Urothelium cell line (cell line): ENCODE measurements at regions not wholly inside any gene's neighbourhood (a gene's known extent, or its start where the extent isn't known, plus 50 kb on each side); places are given as distances from the start of the nearest gene placed in this dataset.
A peak's percentile ranks its signal among the peaks of the same experiment; 100 is the strongest.

Source experiments
- DNase-seq: peaks from one replicate; pipeline ENCODE4 v3.0.0; 2011; ENCODE audit warnings: low spot score, mixed read lengths
- FAIRE-seq: peaks from 2 replicates; lab custom pipeline; 2011; peaks lifted over from hg19 to GRCh38; lab: Jason Lieb, UNC

GRCh38 chr2:81984969-81985637 lies 1680.6 kb upstream of the LRRTM1 start:
- no peak for DNase-seq
- FAIRE-seq: no peak

- FAIRE-seq (no peak), DNase-seq (no peak)
Observed at GRCh38 chr2:81981585-81981984, 1677.0 kb upstream of the LRRTM1 start.

- FAIRE-seq (no peak), DNase-seq (no peak)
Observed at GRCh38 chr2:81979086-81979485, 1674.5 kb upstream of the LRRTM1 start.

- DNase-seq: no peak
- FAIRE-seq: no peak
Observed at GRCh38 chr2:81976998-81977397, 1672.4 kb upstream of the LRRTM1 start.

- no peak for FAIRE-seq
- no peak for DNase-seq
Observed at GRCh38 chr2:81974216-81974615, 1669.7 kb upstream of the LRRTM1 start.

- no peak for FAIRE-seq
Observed at GRCh38 chr2:81942876-81943275, 1638.3 kb upstream of the LRRTM1 start.

GRCh38 chr2:81942136-81942680 lies 1637.7 kb upstream of the LRRTM1 start:
- FAIRE-seq (no peak), DNase-seq (no peak)

More at GRCh38 chr2:81942876-81943275, 1638.3 kb upstream of the LRRTM1 start:
- no peak for DNase-seq

- FAIRE-seq (peak; percentile 32), DNase-seq (no peak)
Observed at GRCh38 chr2:81940266-81940955, 1635.9 kb upstream of the LRRTM1 start.

GRCh38 chr2:81937944-81938343 lies 1633.4 kb upstream of the LRRTM1 start:
- FAIRE-seq: no peak
- DNase-seq: no peak

- FAIRE-seq: no peak
- DNase-seq: no peak
Observed at GRCh38 chr2:81903534-81903933, 1599.0 kb upstream of the LRRTM1 start.

- FAIRE-seq (no peak), DNase-seq (no peak)
Observed at GRCh38 chr2:81901017-81901416, 1596.5 kb upstream of the LRRTM1 start.

GRCh38 chr2:81895620-81896250 lies 1591.2 kb upstream of the LRRTM1 start:
- DNase-seq (no peak), FAIRE-seq (no peak)

- FAIRE-seq: no peak
- no peak for DNase-seq
Observed at GRCh38 chr2:81894451-81894990, 1590.0 kb upstream of the LRRTM1 start.

GRCh38 chr2:81876624-81877023 lies 1572.1 kb upstream of the LRRTM1 start:
- DNase-seq (no peak), FAIRE-seq (no peak)

GRCh38 chr2:81872006-81872405 lies 1567.5 kb upstream of the LRRTM1 start:
- DNase-seq: no peak
- no peak for FAIRE-seq

GRCh38 chr2:81870119-81870518 lies 1565.6 kb upstream of the LRRTM1 start:
- FAIRE-seq (no peak), DNase-seq (no peak)

GRCh38 chr2:81858998-81859397 lies 1554.4 kb upstream of the LRRTM1 start:
- no peak for DNase-seq
- no peak for FAIRE-seq

- DNase-seq (peak; percentile 3), FAIRE-seq (no peak)
Observed at GRCh38 chr2:81853341-81853740, 1548.8 kb upstream of the LRRTM1 start.

GRCh38 chr2:81852651-81853050 lies 1548.1 kb upstream of the LRRTM1 start:
- DNase-seq: no peak
- FAIRE-seq: no peak

GRCh38 chr2:81839780-81840179 lies 1535.2 kb upstream of the LRRTM1 start:
- FAIRE-seq (no peak), DNase-seq (no peak)

- FAIRE-seq: no peak
Observed at GRCh38 chr2:81835321-81836000, 1530.9 kb upstream of the LRRTM1 start.

More at GRCh38 chr2:81835321-81836000, 1530.9 kb upstream of the LRRTM1 start:
- DNase-seq: peak; percentile 22
